ENCODE measurements at regions not wholly inside any gene's neighbourhood (a gene's known extent, or its start where the extent isn't known, plus 50 kb on each side); places are given as distances from the start of the nearest gene placed in this dataset.

DNA sequence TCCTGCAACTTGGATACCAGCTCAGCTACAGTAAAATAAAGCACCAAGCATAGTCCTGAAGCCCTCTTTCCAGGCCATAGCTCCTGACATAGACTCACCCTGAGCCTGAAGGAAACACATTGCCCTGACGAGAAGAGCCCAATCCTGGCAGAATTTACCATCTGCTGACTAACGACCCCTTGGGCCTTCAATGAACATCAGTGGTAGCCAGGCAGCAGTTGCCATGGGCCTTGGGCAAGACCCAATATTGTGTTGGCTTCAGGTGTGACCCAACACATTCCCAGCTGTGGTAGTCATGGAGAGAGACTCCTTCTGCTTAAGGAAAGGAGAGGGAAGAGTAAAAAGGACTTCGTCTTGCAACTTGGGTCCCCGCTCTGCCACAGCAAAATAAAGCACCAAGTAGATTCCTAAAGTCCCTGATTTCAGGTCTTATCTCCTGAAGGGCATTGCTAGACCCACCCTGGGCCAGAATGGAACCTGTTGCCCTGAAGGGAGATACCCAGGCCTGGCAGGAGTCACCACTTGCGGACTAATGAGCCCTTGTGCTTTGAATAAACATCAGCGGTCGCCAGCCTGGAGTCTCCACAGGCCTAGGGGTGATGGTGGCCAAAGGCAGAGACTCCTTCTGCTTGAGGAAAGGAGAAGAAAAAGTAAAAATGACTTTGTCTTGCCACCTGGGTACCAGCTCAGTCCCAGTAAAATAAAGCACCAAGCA, 902.6 kb downstream of the C4orf33 start:
- TF ChIP-seq, protein P1, sequence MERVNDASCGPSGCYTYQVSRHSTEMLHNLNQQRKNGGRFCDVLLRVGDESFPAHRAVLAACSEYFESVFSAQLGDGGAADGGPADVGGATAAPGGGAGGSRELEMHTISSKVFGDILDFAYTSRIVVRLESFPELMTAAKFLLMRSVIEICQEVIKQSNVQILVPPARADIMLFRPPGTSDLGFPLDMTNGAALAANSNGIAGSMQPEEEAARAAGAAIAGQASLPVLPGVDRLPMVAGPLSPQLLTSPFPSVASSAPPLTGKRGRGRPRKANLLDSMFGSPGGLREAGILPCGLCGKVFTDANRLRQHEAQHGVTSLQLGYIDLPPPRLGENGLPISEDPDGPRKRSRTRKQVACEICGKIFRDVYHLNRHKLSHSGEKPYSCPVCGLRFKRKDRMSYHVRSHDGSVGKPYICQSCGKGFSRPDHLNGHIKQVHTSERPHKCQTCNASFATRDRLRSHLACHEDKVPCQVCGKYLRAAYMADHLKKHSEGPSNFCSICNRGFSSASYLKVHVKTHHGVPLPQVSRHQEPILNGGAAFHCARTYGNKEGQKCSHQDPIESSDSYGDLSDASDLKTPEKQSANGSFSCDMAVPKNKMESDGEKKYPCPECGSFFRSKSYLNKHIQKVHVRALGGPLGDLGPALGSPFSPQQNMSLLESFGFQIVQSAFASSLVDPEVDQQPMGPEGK (CRISPR knock-in tag; IDR thresholded peaks at IDR 0.05; ENCODE audit: borderline replicate concordance): no peak
- no peak for TF ChIP-seq PPARA (CRISPR knock-in tag; IDR thresholded peaks at IDR 0.05; ENCODE audit: borderline replicate concordance)
- TF ChIP-seq ZNF8 (CRISPR knock-in tag; IDR thresholded peaks at IDR 0.05): no peak
- TF ChIP-seq ZFP30 (CRISPR knock-in tag; IDR thresholded peaks at IDR 0.05): no peak
- TF ChIP-seq ZNF70 (CRISPR knock-in tag; IDR thresholded peaks at IDR 0.05): no peak
- no peak for TF ChIP-seq OSR1 (CRISPR knock-in tag; IDR thresholded peaks at IDR 0.05)
- TF ChIP-seq ESRRG (CRISPR knock-in tag; IDR thresholded peaks at IDR 0.05): no peak
- TF ChIP-seq TOX (CRISPR knock-in tag; IDR thresholded peaks at IDR 0.05; ENCODE audit: borderline replicate concordance): no peak
